Transverse colon (tissue), 4 donors: ENCODE measurements at regions not wholly inside any gene's neighbourhood (a gene's known extent, or its start where the extent isn't known, plus 50 kb on each side); places are given as distances from the start of the nearest gene placed in this dataset.

ENCODE experiments used
- DNase-seq: peaks from one replicate; pipeline ENCODE4 v3.0.0-alpha.2; 2019
- H3K27ac ChIP-seq, 4 donors: fragments of 200-600 bp; sonication (generic); 2 replicates each; pipeline ENCODE4 v1.5.1; 2016 to 2018; ENCODE audit warnings: inconsistent platforms in 4 of 4
- H3K27me3 ChIP-seq: fragments of 200-600 bp; sonication (generic); 2 replicates; pipeline ENCODE4 v1.5.1; 2017; ENCODE audit warnings: inconsistent platforms
- H3K36me3 ChIP-seq, 4 donors: fragments of 200-600 bp; sonication (generic); 2 replicates each; pipeline ENCODE4 v1.5.1; 2017 to 2019; ENCODE audit warnings: inconsistent platforms in 4 of 4
- H3K4me1 ChIP-seq, 4 donors: fragments of 200-600 bp; sonication (generic); 2 replicates each; pipeline ENCODE4 v1.5.1; 2017 to 2020; ENCODE audit warnings: inconsistent platforms in 4 of 4
- H3K4me3 ChIP-seq, 4 donors: fragments of 200-600 bp; sonication (generic); 1 replicate in 1 of 4; 2 replicates in 3 of 4; pipeline versions ENCODE4 v1.5.1 to v1.6.1; 2017 to 2019; ENCODE audit warnings: inconsistent platforms in 4 of 4
- H3K9me3 ChIP-seq, 2 donors: fragments of 200-600 bp; sonication (generic); 2 replicates each; pipeline ENCODE4 v1.5.1; 2017 to 2019; ENCODE audit warnings: inconsistent platforms in 2 of 2
- CTCF ChIP-seq, 5 experiments: fragments of 200-600 bp in 3 of 5; fragments of 450-650 bp in 2 of 5; sonication (generic) in 3 of 5; IDR thresholded peaks; 1 replicate in 2 of 5; 2 replicates in 3 of 5; pipeline ENCODE4 v1.5.1; 2016 to 2017; ENCODE audit warnings: antibody characterized with exemption in 5 of 5, inconsistent platforms in 3 of 5, mild to moderate bottlenecking in 2 of 5, moderate library complexity in 1 of 5
- EP300 ChIP-seq: sonication (generic); formaldehyde crosslinking; IDR thresholded peaks from one replicate; pipeline ENCODE4 v1.6.1; 2017; ENCODE audit warnings: antibody characterized with exemption, low read depth
- POLR2A ChIP-seq: fragments of 450-650 bp; IDR thresholded peaks from one replicate; pipeline ENCODE4 v1.6.1; 2016; ENCODE audit warnings: antibody characterized with exemption, mild to moderate bottlenecking, moderate library complexity
- POLR2AphosphoS5 ChIP-seq, 3 donors: sonication (generic); formaldehyde crosslinking; IDR thresholded peaks; one replicate each; pipeline ENCODE4 v1.6.1; 2016; ENCODE audit warnings: antibody characterized with exemption in 3 of 3
- WGBS, 2 donors: methylation state at CpG; one replicate each; pipeline ENCODE4 v1.1.5; 2018; ENCODE audit warnings: low coverage in 1 of 2; 5-methylcytosine and 5-hydroxymethylcytosine counted together
- in situ Hi-C, 4 donors: fragments of 200-750 bp; cut with MboI; loops; one replicate each; pipeline versions ENCODE4 v1.15.0 to v1.15.1; 2017; ENCODE audit warnings: low sequenced_read_pairs in 3 of 4, low pct_ligation_motif_present in 1 of 4, low pct_unique_long_range_greater_than_20kb in 1 of 4
- intact Hi-C: fragments of 100-400 bp; cut with DNase I; formaldehyde crosslinking; loops from one replicate; pipeline ENCODE4 v1.15.1; 2023; ENCODE audit warnings: low total_unique reads

GRCh38 chr11:23127706-23128105 lies 267.4 kb upstream of the CCDC179 start:
- intact Hi-C loops (no loop called here), in situ Hi-C loops (no loop called here)
- 65 to 72% methylated on average over 2 of the region's 2 CpGs for WGBS, 2 donors
- no peaks in the 10 kb centered on the region for H3K27me3 ChIP-seq
- no peak overlapping the region for H3K4me3 ChIP-seq
- H3K27ac ChIP-seq: no peak overlapping the region
- H3K4me1 ChIP-seq: peaks cover 0 to 4% (median 0%) of the 10 kb centered on the region in 4 donors
- DNase-seq: no peak
- TF ChIP-seq POLR2A (no peak), EP300 (no peak)
- H3K9me3 ChIP-seq: no peaks in the 10 kb centered on the region
- H3K36me3 ChIP-seq: no peaks in the 10 kb centered on the region

- H3K4me1 ChIP-seq: no peaks in the 10 kb centered on the region
- no peak overlapping the region for H3K27ac ChIP-seq
- H3K4me3 ChIP-seq: no peak overlapping the region
- 87% methylated on average over 3 of the region's 3 CpGs; no CpG with 5 or more reads in 1 of the 2 donors for WGBS, 2 donors
- no peaks in the 10 kb centered on the region for H3K9me3 ChIP-seq
- TF ChIP-seq EP300: no peak
- no peak for TF ChIP-seq POLR2AphosphoS5 (IDR thresholded peaks at IDR 0.05)
- TF ChIP-seq POLR2A: no peak
- TF ChIP-seq CTCF (IDR thresholded peaks at IDR 0.05): no peak
- H3K36me3 ChIP-seq: no peaks in the 10 kb centered on the region
- DNase-seq: no peak
- in situ Hi-C loops: no loop called here
- intact Hi-C loops: no loop called here
- H3K27me3 ChIP-seq: no peaks in the 10 kb centered on the region
Measured at GRCh38 chr11:23134627-23135026, 274.4 kb upstream of the CCDC179 start.

- intact Hi-C loops (no loop called here), in situ Hi-C loops (no loop called here)
- no peak for DNase-seq
- no peaks in the 10 kb centered on the region for H3K4me1 ChIP-seq
- 50 to 75% methylated on average over 1 of the region's 1 CpG for WGBS, 2 donors
- H3K27ac ChIP-seq: no peak overlapping the region
- no peaks in the 10 kb centered on the region for H3K27me3 ChIP-seq
- TF ChIP-seq POLR2AphosphoS5 (IDR thresholded peaks at IDR 0.05) (no peak), POLR2A (no peak), CTCF (IDR thresholded peaks at IDR 0.05) (no peak), EP300 (no peak)
- H3K36me3 ChIP-seq: no peaks in the 10 kb centered on the region
- H3K4me3 ChIP-seq: no peak overlapping the region
- no peaks in the 10 kb centered on the region for H3K9me3 ChIP-seq
Measured at GRCh38 chr11:23138761-23139160, 278.5 kb upstream of the CCDC179 start.

GRCh38 chr11:23143022-23143421 lies 282.7 kb upstream of the CCDC179 start:
- H3K27ac ChIP-seq: no peak overlapping the region
- H3K36me3 ChIP-seq: no peaks in the 10 kb centered on the region
- H3K9me3 ChIP-seq: no peaks in the 10 kb centered on the region
- no peak overlapping the region for H3K4me3 ChIP-seq
- in situ Hi-C loops (no loop called here), intact Hi-C loops (loop anchor here (1.0 kb wide), 1 partner anchor 12 kb away; no protein-coding TSS in a partner anchor)
- no peak for DNase-seq
- no peaks in the 10 kb centered on the region for H3K27me3 ChIP-seq
- no peak for TF ChIP-seq EP300
- TF ChIP-seq POLR2A: no peak
- TF ChIP-seq CTCF (IDR thresholded peaks at IDR 0.05): no peak
- no peak for TF ChIP-seq POLR2AphosphoS5 (IDR thresholded peaks at IDR 0.05)
- no peaks in the 10 kb centered on the region for H3K4me1 ChIP-seq
- WGBS, 2 donors: 65 to 82% methylated on average over 2 of the region's 2 CpGs

DNA sequence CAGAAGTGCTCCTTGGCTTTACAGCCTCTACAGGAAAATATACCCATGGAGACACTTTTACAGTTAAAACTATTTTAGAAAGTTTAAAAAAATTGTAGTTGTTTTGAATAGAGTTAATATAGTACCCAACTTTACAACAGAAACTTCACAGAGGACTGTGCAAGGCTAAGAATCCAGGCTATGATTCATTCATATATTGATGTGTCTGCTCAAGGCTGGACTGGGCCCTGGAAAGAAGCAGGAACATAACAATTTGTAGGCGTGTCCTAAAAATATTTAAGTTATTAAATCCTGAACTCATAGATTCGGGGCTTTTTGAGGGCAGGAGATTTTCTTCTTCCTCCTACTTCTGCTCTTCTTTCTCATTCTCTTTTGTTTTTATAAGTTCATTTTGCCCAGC lies 291.5 kb upstream of the CCDC179 start:
- no peak overlapping the region for H3K4me3 ChIP-seq
- intact Hi-C loops (no loop called here), in situ Hi-C loops (no loop called here)
- H3K9me3 ChIP-seq: no peaks in the 10 kb centered on the region
- no peak overlapping the region for H3K27ac ChIP-seq
- WGBS, 2 donors: 68 to 69% methylated on average over 2 of the region's 2 CpGs
- no peaks in the 10 kb centered on the region for H3K36me3 ChIP-seq
- TF ChIP-seq EP300 (no peak), POLR2A (no peak), POLR2AphosphoS5 (IDR thresholded peaks at IDR 0.05) (no peak), CTCF (IDR thresholded peaks at IDR 0.05) (no peak)
- no peaks in the 10 kb centered on the region for H3K4me1 ChIP-seq
- no peak for DNase-seq
- no peaks in the 10 kb centered on the region for H3K27me3 ChIP-seq
